K562 (cell line): ENCODE measurements at regions not wholly inside any gene's neighbourhood (a gene's known extent, or its start where the extent isn't known, plus 50 kb on each side); places are given as distances from the start of the nearest gene placed in this dataset.

Experiments
- ATAC-seq: fragments of 200-7000 bp; cut with Tn5 transposase; 3 replicates; pipeline ENCODE4 v1.9.1; 2020; ENCODE audit warnings: moderate library complexity
- BruUV-seq: library from RNA; stranded (reverse); fragments of 400-500 nt; replicated peaks from 2 replicates; lab custom pipeline; 2021; lab: Mats Ljungman, UMichigan
- CTCF ChIA-PET: fragments of 300-600 bp; formaldehyde crosslinking; extraction: SDS; loops from one replicate; lab custom pipeline; 2021; ENCODE audit warnings: low intra/inter-chr PET ratio; lab: Yijun Ruan, JAX
- POLR2A ChIA-PET: fragments of 300-600, 350-650 bp; sonication (Branson Sonifier 250); formaldehyde crosslinking; extraction: SDS; loops from one replicate; lab custom pipeline; 2021; ENCODE audit warnings: antibody characterized with exemption, inconsistent platforms; lab: Yijun Ruan, JAX
- DNase-seq, 4 experiments: peaks; one replicate each; pipeline versions ENCODE4 v3.0.0 to v3.0.0-alpha.2; 2011 to 2018; ENCODE audit warnings: low spot score in 3 of 4, mixed read lengths in 3 of 4; ENCODE audit errors: extremely low read depth in 1 of 4
- FAIRE-seq: peaks from 2 replicates; lab custom pipeline; 2011; peaks lifted over from hg19 to GRCh38; lab: Jason Lieb, UNC
- H2AFZ ChIP-seq: 2 replicates; pipeline ENCODE4 v1.6.0; 2011; ENCODE audit warnings: low read depth, low read length, control low read depth, inconsistent platforms
- H3K27ac ChIP-seq: fragments of 200-600 bp; 3 replicates; pipeline ENCODE4 v1.8.0; 2011; ENCODE audit warnings: low read depth, mild to moderate bottlenecking, control low read depth, inconsistent platforms, low read length, moderate library complexity, mixed read lengths; ENCODE audit errors: extremely low read depth
- H3K27me3 ChIP-seq, 2 experiments: fragments of 300-600 bp in 1 of 2; 2 replicates in 1 of 2; 3 replicates in 1 of 2; pipeline versions ENCODE4 v1.6.0 to v1.8.0; 2011; ENCODE audit warnings: inconsistent platforms in 2 of 2, low read length in 2 of 2, mild to moderate bottlenecking in 1 of 2, mixed read lengths in 1 of 2, moderate library complexity in 1 of 2; ENCODE audit not compliant: control insufficient read depth in 2 of 2, insufficient read depth in 2 of 2
- H3K36me3 ChIP-seq: fragments of 300-600 bp; 3 replicates; pipeline ENCODE4 v1.8.0; 2011; ENCODE audit warnings: mild to moderate bottlenecking, low read length, inconsistent platforms; ENCODE audit not compliant: control insufficient read depth, insufficient read depth
- H3K4me1 ChIP-seq, 2 experiments: fragments of 200-600 bp in 1 of 2; replicated peaks in 1 of 2; 2 replicates in 1 of 2; 3 replicates in 1 of 2; pipeline versions ENCODE4 v1.5.1 to v1.8.0; 2011; ENCODE audit warnings: inconsistent platforms in 2 of 2, low read length in 2 of 2, mild to moderate bottlenecking in 1 of 2, mixed read lengths in 1 of 2, moderate library complexity in 1 of 2; ENCODE audit not compliant: control insufficient read depth in 2 of 2, insufficient read depth in 2 of 2
- H3K4me2 ChIP-seq: 2 replicates; pipeline ENCODE4 v1.6.1; 2011; ENCODE audit warnings: low read length, control low read depth, inconsistent platforms, mixed read lengths; ENCODE audit not compliant: insufficient read depth
- H3K4me3 ChIP-seq: fragments of 200-600 bp; sonication (generic), shearing (Covaris generic); 2 replicates; pipeline ENCODE4 v1.5.1; 2016; ENCODE audit warnings: control low read depth, inconsistent platforms
- H3K79me2 ChIP-seq: fragments of 200-600 bp; 3 replicates; pipeline ENCODE4 v1.8.0; 2011; ENCODE audit warnings: low read length, inconsistent platforms; ENCODE audit not compliant: control insufficient read depth, insufficient read depth
- H3K9ac ChIP-seq, 2 experiments: 2 replicates each; pipeline versions ENCODE4 v1.6.0 to v1.6.1; 2011; ENCODE audit warnings: low read depth in 2 of 2, low read length in 2 of 2, control low read depth in 1 of 2, inconsistent platforms in 1 of 2, mild to moderate bottlenecking in 1 of 2, mixed read lengths in 1 of 2; ENCODE audit not compliant: insufficient read depth in 1 of 2
- H3K9me1 ChIP-seq: one replicate; pipeline ENCODE4 v1.6.0; 2011; ENCODE audit warnings: inconsistent platforms, mild to moderate bottlenecking, low read length, moderate library complexity; ENCODE audit not compliant: control insufficient read depth, insufficient read depth
- H3K9me3 ChIP-seq: replicated peaks from 2 replicates; pipeline ENCODE4 v1.5.1; 2011; ENCODE audit warnings: low read depth, low read length, inconsistent platforms; ENCODE audit not compliant: control insufficient read depth, insufficient read depth
- H4K20me1 ChIP-seq: replicated peaks from 2 replicates; pipeline ENCODE4 v1.6.1; 2011; ENCODE audit warnings: low read length, inconsistent platforms, mixed read lengths; ENCODE audit not compliant: control insufficient read depth, insufficient read depth
- BRCA1 ChIP-seq, 2 experiments: fragments of 450-650 bp in 1 of 2; sonication (generic) in 1 of 2; formaldehyde crosslinking in 1 of 2; IDR thresholded peaks; 2 replicates each; pipeline versions ENCODE4 v1.5.0 to v1.6.1; 2017 to 2020; ENCODE audit warnings: mild to moderate bottlenecking in 1 of 2, missing genetic modification reagents in 1 of 2
- DMBX1 ChIP-seq: fragments of 250-450 bp; sonication (Bioruptor Pico); IDR thresholded peaks from 2 replicates; pipeline ENCODE4 v1.8.0; 2022; ENCODE audit warnings: inconsistent platforms, mild to moderate bottlenecking, moderate library complexity, borderline replicate concordance
- ELF1 ChIP-seq: fragments of 200-800 bp; sonication (Bioruptor generic); IDR thresholded peaks from 2 replicates; pipeline ENCODE4 v1.6.1; 2016; ENCODE audit warnings: missing genetic modification characterization, missing compliant biosample characterization
- FOSL1 ChIP-seq: fragments of 200-800 bp; sonication (Bioruptor generic); conservative IDR thresholded peaks from 2 replicates; pipeline ENCODE4 v1.6.1; 2016; ENCODE audit warnings: missing genetic modification characterization, missing compliant biosample characterization
- ID3 ChIP-seq, 2 experiments: fragments of 250-450 bp in 1 of 2; fragments of 450-650 bp in 1 of 2; sonication (Bioruptor Pico) in 1 of 2; IDR thresholded peaks; 2 replicates each; pipeline versions ENCODE4 v1.6.1 to v1.8.0; 2016 to 2021; ENCODE audit warnings: mild to moderate bottlenecking in 2 of 2, moderate library complexity in 2 of 2, missing compliant biosample characterization in 1 of 2, missing genetic modification characterization in 1 of 2
- KAT7 ChIP-seq: sonication (generic); formaldehyde crosslinking; IDR thresholded peaks from 2 replicates; pipeline ENCODE4 v1.8.0; 2022; ENCODE audit warnings: missing genetic modification reagents, mild to moderate bottlenecking, borderline replicate concordance
- SRSF3 ChIP-seq: fragments of 200-400 bp; formaldehyde crosslinking; IDR thresholded peaks from 2 replicates; pipeline ENCODE4 v1.6.1; 2016; ENCODE audit warnings: mild to moderate bottlenecking, low read length, moderate library complexity; ENCODE audit not compliant: insufficient read depth
- STAT5B ChIP-seq: fragments of 250-450 bp; sonication (Bioruptor Pico); IDR thresholded peaks from 2 replicates; pipeline ENCODE4 v1.8.0; 2021; ENCODE audit warnings: mild to moderate bottlenecking, inconsistent platforms
- YBX1 ChIP-seq: fragments of 450-650 bp; IDR thresholded peaks from 2 replicates; pipeline ENCODE4 v1.7.1; 2016; ENCODE audit warnings: mild to moderate bottlenecking
- ZC3H4 ChIP-seq: sonication (generic); formaldehyde crosslinking; IDR thresholded peaks from 2 replicates; pipeline ENCODE4 v1.9.0; 2021; ENCODE audit warnings: missing genetic modification reagents, borderline replicate concordance
- ZFP30 ChIP-seq: fragments of 250-450 bp; sonication (Bioruptor Pico); IDR thresholded peaks from 2 replicates; pipeline ENCODE4 v1.8.0; 2022; ENCODE audit warnings: moderate library complexity, mild to moderate bottlenecking, inconsistent platforms, borderline replicate concordance
- ZNF398 ChIP-seq: fragments of 250-450 bp; sonication (Bioruptor Pico); IDR thresholded peaks from 2 replicates; pipeline ENCODE4 v1.8.0; 2021; ENCODE audit warnings: moderate library complexity, mild to moderate bottlenecking, inconsistent platforms
- ZNF445 ChIP-seq: fragments of 250-450 bp; sonication (Bioruptor Pico); IDR thresholded peaks from 2 replicates; pipeline ENCODE4 v1.4.0; 2020; ENCODE audit warnings: low read depth, mild to moderate bottlenecking, moderate library complexity
- WGBS: fragments of 100-300 bp; shearing (Covaris generic); methylation state at CpG from one replicate; pipeline ENCODE4 v1.1.6; 2016; ENCODE audit warnings: low coverage, mixed read lengths; ENCODE audit not compliant: insufficient coverage; ENCODE audit errors: missing lambda C conversion rate; 5-methylcytosine and 5-hydroxymethylcytosine counted together
- in situ Hi-C: fragments of 300-500 bp; cut with MboI; formaldehyde crosslinking; loops from 4 replicates; pipeline ENCODE4 v1.15.0; 2018; ENCODE audit warnings: inconsistent platforms, mixed read lengths
- intact Hi-C: fragments of 100-400 bp; cut with micrococcal nuclease; formaldehyde crosslinking; loops from 2 replicates; pipeline ENCODE4 v1.14.2; 2022
- TF ChIP-seq, protein P1 (sequence below): fragments of 250-450 bp; sonication (Bioruptor Pico); IDR thresholded peaks from 2 replicates; pipeline ENCODE4 v1.5.0; 2021; ENCODE audit warnings: mild to moderate bottlenecking, borderline replicate concordance

DNA sequence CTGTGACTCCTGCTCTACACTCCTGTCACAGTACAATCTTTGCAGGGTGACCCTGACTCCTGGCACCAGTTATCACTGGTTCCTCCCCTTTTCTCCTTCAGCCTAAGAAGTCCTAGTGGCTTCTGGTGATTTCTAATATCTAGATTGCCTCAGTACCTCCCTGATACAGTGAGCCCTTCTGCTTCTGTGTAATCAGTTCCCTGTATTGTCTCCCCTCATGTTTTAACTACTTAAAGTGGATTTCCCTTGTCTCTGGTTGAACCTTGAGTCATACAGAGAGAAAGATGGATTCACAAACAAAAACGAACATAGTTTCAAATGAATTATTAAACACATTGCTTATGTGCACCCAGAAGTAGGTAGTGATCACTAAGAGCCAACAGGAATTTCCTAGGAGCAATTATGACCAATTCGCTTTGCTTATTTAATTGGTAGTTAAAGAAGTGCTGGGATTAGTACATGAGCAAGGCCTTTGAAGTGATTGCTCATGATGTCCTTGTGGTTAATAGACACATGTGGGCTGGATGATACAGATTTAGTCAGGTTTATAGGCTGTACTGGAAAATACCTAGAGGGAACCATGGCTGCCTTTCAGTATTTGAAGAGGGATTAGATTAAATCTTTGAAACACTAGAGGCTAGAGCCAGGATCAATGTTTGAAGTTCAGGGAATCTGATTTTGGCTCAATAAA, 145.8 kb upstream of the MEF2C start (continued):
- TF ChIP-seq, protein P1, sequence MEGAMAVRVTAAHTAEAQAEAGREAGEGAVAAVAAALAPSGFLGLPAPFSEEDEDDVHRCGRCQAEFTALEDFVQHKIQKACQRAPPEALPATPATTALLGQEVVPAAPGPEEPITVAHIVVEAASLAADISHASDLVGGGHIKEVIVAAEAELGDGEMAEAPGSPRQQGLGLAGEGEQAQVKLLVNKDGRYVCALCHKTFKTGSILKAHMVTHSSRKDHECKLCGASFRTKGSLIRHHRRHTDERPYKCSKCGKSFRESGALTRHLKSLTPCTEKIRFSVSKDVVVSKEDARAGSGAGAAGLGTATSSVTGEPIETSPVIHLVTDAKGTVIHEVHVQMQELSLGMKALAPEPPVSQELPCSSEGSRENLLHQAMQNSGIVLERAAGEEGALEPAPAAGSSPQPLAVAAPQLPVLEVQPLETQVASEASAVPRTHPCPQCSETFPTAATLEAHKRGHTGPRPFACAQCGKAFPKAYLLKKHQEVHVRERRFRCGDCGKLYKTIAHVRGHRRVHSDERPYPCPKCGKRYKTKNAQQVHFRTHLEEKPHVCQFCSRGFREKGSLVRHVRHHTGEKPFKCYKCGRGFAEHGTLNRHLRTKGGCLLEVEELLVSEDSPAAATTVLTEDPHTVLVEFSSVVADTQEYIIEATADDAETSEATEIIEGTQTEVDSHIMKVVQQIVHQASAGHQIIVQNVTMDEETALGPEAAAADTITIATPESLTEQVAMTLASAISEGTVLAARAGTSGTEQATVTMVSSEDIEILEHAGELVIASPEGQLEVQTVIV (CRISPR knock-in tag), result no peak
- no peak for TF ChIP-seq ZFP30 (CRISPR knock-in tag)

DNA sequence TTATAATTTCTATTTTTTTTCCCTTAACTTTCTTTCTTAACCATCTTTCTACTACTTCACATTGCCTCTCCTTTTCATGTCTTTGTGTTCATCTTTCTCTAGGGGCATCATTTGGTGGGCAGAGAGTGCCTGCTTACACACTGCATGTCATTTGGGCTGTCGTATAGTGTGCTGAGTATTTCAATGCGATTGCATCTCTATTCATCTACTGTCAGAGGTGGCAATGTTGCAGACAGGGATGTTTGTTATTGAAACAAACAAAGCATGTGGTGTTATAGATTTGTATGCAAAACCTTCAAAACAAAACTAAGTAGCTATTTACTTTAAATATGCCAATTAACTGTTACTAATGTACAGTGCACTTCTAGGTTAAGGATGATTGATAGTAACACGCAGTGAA, 141.1 kb upstream of the MEF2C start:
- no peak overlapping the region for H3K4me3 ChIP-seq
- ChIA-PET CTCF (interaction anchor here (0.7 kb wide), 1 partner anchor 1354 kb away, joined by 3 read pairs; no protein-coding TSS in a partner anchor), POLR2A (no interaction called here)
- no peaks in the 10 kb centered on the region for H3K27me3 ChIP-seq
- in situ Hi-C loops (no loop called here), intact Hi-C loops (no loop called here)
- BruUV-seq, result no TSS peak
- no peak overlapping the region for H3K27ac ChIP-seq
- H3K79me2 ChIP-seq, result no peaks in the 10 kb centered on the region
- DNase-seq, result no peak
- H4K20me1 ChIP-seq, result no peaks in the 10 kb centered on the region
- 39% methylated on average over 3 of the region's 3 CpGs for WGBS
- no peaks in the 10 kb centered on the region for H3K9me1 ChIP-seq
- H3K4me1 ChIP-seq, result no peaks in the 10 kb centered on the region
- FAIRE-seq, result no peak
- no peak overlapping the region for H3K9ac ChIP-seq
- no peak for ATAC-seq
- H3K36me3 ChIP-seq, result no peaks in the 10 kb centered on the region; the same call in 2 of the 3 replicates
- H3K9me3 ChIP-seq, result no peaks in the 10 kb centered on the region
- H3K4me2 ChIP-seq, result no peak overlapping the region
- H2AFZ ChIP-seq, result 0 out of 2 replicates have a peak overlapping the region, but pooled peaks have one; percentile 27
- TF ChIP-seq ZC3H4 (CRISPR knock-in tag), result no peak
- no peak for TF ChIP-seq ID3 (CRISPR knock-in tag; IDR thresholded peaks at IDR 0.05)
- TF ChIP-seq ID3 (tag; IDR thresholded peaks at IDR 0.05), result no peak
- TF ChIP-seq DMBX1, result no peak
- TF ChIP-seq SRSF3, result no peak
- TF ChIP-seq KAT7 (CRISPR knock-in tag), result no peak
- no peak for TF ChIP-seq FOSL1 (tag)
- TF ChIP-seq ZNF398, result no peak
- TF ChIP-seq ELF1, result no peak
- TF ChIP-seq ZNF445 (CRISPR knock-in tag), result no peak
- no peak for TF ChIP-seq BRCA1 (IDR thresholded peaks at IDR 0.05)
- no peak for TF ChIP-seq BRCA1 (CRISPR knock-in tag; IDR thresholded peaks at IDR 0.05)
- no peak for TF ChIP-seq STAT5B
- TF ChIP-seq YBX1, result no peak
